K562 (cell line): ENCODE measurements at regions not wholly inside any gene's neighbourhood (a gene's known extent, or its start where the extent isn't known, plus 50 kb on each side); places are given as distances from the start of the nearest gene placed in this dataset.
"Not testable (repeated sequence)": the region's sequence is repeated elsewhere in the genome, so short reads cannot be mapped to it uniquely, and the experiment has no call there.

Experiments used
- BCL6 ChIP-seq: fragments of 250-450 bp; sonication (Bioruptor Pico); IDR thresholded peaks from 2 replicates; pipeline ENCODE4 v1.4.0; 2020
- CTCF ChIP-seq, 3 experiments: IDR thresholded peaks in 2 of 3; conservative IDR thresholded peaks in 1 of 3; 2 replicates each; pipeline ENCODE4 v1.5.1; 2011 to 2012; ENCODE audit warnings: low read length in 3 of 3, mild to moderate bottlenecking in 3 of 3, control low read depth in 2 of 3, improper control_type of control experiment in 1 of 3, inconsistent platforms in 1 of 3, low read depth in 1 of 3, mixed read lengths in 1 of 3, moderate library complexity in 1 of 3; ENCODE audit not compliant: insufficient read depth in 2 of 3
- MXI1 ChIP-seq: IDR thresholded peaks from 2 replicates; pipeline ENCODE4 v1.6.1; 2011; ENCODE audit warnings: low read depth, mild to moderate bottlenecking, improper control_type of control experiment, low read length
- NRF1 ChIP-seq, 2 experiments: fragments of 450-650 bp; IDR thresholded peaks in 1 of 2; conservative IDR thresholded peaks in 1 of 2; 2 replicates each; pipeline ENCODE4 v1.6.1; 2014; ENCODE audit warnings: mild to moderate bottlenecking in 2 of 2
- POLR2A ChIP-seq: fragments of 450-650 bp; conservative IDR thresholded peaks from 2 replicates; pipeline ENCODE4 v1.6.1; 2016
- PREB ChIP-seq: sonication (generic); formaldehyde crosslinking; IDR thresholded peaks from 2 replicates; pipeline ENCODE4 v1.8.1; 2023; ENCODE audit warnings: mild to moderate bottlenecking, missing genetic modification reagents
- SMC3 ChIP-seq: conservative IDR thresholded peaks from 2 replicates; pipeline ENCODE4 v1.6.1; 2011; ENCODE audit warnings: low read depth, low read length, improper control_type of control experiment; ENCODE audit not compliant: insufficient read depth
- ZKSCAN8 ChIP-seq: fragments of 200-800 bp; sonication (Bioruptor generic); IDR thresholded peaks from 2 replicates; pipeline ENCODE4 v1.6.1; 2016; ENCODE audit warnings: missing genetic modification characterization, missing compliant biosample characterization

DNA sequence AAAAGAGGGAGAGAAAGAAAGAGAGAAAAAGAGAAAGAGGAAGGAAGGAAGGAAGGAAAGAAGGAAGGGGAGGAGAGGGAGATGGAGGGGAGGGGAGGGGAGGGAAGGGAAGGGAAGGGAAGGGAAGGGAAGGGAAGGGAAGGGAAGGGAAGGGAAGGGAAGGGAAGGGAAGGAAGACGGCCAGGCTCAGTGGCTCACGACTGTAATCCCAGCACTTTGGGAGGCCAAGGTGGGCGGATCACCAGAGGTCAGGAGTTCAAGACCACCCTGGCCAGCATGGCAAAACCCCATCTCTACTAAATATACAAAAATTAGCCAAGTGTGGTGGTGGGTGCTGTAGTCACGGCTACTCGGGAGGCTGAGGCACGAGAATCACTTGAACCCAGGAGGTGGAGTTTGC, 64.8 kb downstream of the RPS15A start:
- TF ChIP-seq NRF1 (conservative IDR thresholded peaks at IDR 0.05 in 1 of 2, IDR thresholded peaks at IDR 0.05 in 1 of 2); MXI1; ZKSCAN8 (CRISPR knock-in tag); POLR2A; CTCF (IDR thresholded peaks at IDR 0.05 in 2 of 3, conservative IDR thresholded peaks at IDR 0.05 in 1 of 3; ENCODE audit: insufficient read depth in 2 of 3, low read depth in 1 of 3, low read length in 3 of 3); PREB; BCL6 (CRISPR knock-in tag); SMC3: not testable (repeated sequence)
